HG03066 (cell line): ENCODE measurements at regions not wholly inside any gene's neighbourhood (a gene's known extent, or its start where the extent isn't known, plus 50 kb on each side); places are given as distances from the start of the nearest gene placed in this dataset.
A peak's percentile ranks its signal among the peaks of the same experiment; 100 is the strongest.

Experiments used
- ATAC-seq: cut with Tn5 transposase; IDR thresholded peaks from one replicate; pipeline ENCODE4 v1.9.1; 2021; ENCODE audit warnings: low read depth; ENCODE audit not compliant: unreplicated experiment

DNA sequence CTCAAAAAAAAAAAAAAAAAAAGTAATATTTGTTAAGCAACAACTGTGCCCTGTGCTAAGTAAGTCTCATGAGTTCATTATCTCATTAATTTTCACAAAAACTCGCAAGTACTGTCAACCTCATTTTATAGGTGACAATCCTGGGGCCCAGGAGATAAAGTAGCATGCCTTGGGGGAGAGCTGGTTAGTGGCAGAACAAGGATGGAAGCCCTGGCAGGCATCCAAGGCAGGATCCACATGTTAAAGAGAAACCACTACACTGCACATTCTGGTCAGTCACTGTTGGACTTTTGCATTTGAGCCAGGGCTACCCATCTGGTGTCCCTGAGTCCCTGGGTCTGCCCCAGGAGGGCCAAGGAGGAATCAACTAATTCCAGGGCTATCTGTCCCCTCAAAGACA is 54.6 kb downstream of the ZFP36L2 start:
- ATAC-seq: no peak

DNA sequence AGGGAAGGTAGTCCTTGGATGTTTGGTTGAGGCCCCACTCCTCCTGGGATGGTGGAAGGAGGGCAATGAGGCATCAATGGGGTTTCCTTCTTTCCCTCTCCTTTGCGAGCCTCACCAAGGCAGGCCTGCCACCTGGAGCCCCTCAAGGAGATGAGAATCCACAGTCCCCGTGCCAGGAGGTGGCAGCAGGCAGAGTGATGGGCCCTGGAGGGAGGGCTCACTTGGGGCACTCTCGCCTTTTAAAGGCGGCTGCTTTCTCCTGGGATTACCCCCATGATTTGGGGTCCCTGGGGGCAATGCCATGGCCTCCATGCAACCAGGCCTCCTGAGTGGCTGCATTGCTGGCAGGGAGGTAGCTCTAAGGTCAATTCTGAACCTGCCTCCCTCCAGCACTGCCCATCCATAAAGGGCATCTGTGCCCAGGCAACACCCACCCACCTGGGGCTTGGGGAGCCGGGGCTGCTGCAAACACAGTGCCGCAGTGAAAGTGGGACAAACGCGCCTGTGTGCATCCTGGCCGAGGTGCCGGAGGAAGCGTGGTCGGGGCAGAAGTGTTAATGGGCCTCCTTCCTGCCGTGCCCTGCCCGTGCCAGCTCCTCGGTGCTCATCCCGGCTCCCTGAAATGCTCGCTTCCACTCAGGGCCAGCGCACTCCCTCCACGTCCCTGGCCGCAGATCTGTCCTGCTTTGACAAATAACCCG is 55.9 kb downstream of the ZFP36L2 start:
- ATAC-seq: no peak

DNA sequence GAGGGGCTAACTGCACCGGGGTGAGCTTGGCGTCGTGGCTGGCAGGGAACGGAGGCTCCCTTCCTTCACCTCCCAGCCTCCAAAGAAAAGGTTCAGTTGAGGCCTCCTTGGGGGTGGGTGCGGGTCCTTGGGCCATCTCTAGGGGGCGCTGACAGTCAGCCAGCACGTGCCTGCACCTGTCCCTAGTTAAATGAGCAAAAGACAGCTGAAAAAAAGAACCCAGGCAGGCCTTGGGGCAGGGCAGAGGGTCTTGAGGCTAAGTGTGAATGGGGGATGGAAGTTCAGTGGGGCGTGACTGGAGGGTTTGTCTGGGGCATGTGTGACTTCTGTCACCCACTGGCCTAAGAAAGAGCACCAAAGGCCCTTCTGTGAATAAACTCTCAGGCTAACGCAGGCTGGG is 56.4 kb downstream of the ZFP36L2 start:
- no peak for ATAC-seq

DNA sequence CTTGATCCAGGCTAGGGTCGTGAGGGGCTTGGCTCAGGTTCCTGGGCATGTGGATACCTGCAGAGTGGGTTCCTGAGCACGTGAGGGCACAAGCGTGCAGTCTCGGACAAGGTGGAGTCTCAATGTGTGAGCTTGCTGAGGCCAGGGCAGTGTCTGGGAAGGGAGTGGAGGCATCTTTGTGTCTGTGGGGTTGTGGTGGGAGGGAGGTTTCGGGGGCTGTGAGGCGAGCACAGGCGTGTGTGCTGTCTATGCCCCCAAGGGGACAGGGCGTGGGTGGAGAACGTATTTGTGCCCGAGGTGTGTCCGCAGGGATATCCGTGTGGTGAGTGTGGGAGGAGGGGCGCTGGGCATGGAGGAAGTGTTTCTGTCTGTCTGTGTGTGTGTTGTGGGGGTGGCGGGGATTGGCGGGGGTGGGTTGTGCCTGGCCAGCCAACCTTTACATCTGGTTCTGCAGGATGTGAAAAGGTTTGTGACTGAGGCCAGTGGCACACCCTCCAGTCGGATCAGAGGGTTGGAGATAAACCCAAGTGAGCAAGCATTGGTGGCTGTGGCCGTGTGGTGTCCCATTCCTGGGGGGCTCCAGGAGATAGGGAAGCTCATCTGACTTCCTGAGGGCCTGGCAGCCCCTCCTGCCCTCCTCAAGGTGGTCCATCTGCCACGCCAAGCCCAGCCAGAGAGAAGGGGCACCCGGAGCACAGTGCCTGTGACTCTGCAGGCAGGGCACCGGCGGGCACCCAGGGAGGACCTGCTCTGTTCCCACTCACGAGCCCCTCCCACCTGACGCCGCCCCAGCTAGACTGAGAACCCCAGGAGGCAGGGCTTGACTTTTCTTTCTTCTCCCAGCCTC is 57.1 kb downstream of the ZFP36L2 start:
- peak; percentile 48 for ATAC-seq

DNA sequence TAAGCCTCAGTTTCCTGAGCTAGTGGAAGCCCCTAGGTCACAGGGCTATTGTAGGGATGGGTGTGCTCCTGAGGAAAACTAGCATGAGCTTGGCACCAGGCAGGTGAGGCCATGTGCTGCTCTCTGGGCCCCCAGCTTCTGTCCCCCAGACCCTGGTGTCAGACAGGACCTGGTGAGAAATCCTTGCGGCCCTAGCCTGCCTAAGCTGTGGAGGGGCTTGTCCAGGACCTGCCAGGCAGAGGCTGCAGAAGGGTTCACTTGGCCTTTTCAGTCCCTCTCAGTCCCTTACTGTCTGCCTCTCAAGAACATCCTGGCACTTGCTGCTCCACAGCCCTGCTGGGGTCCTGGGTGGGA is 58.4 kb downstream of the ZFP36L2 start:
- ATAC-seq: no peak

DNA sequence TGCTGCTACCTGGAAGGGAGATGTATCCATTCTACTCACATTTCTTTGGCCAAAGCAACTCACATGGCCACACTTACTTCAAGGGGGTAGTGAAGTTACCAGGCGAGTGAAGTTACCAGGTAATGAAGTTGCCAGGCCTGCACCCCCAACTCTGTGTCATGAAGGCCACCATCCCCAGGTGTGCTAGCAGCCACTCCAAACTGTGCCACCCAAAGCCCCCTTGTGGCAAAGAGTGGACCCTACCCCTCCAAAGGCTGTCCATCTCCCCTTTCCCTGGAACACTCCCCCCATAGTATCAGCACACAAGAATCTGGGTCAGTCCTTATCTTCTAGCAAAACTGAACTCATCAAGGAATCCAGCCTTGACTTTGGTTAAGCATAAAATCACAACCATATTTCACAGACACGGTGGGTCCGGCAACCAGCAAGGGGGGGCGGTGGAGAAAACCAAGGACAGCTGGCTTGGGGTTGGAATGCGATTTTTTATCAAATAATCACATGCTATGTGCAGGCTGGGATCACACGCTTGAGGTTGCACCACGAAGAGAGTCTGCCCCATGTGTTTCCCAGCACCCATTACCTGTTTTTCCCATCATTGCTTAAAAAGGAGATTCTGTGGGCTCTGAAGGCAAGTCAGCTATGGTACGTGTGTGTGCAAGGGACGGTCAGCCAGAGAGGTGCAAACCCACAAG is 60.9 kb downstream of the ZFP36L2 start:
- no peak for ATAC-seq

DNA sequence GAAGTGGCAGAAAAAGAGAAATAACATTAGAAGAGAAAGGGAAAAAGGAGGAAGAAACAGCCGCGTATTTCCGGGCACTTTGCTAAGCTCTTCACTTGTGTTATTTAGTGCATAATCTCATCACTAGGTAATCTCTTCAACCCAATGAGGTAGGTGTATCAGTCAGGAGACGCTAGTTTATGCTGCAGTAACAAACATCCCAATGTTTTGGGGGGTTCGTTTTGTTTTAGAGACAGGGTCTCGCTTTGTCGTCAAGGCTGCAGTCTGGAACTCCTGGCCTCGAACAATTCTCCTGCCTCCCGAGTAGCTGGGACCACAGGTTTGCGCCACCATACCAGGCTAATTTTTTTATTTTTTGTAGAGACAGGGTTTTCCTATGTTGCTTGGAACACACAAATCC is 61.7 kb downstream of the ZFP36L2 start:
- no peak for ATAC-seq

DNA sequence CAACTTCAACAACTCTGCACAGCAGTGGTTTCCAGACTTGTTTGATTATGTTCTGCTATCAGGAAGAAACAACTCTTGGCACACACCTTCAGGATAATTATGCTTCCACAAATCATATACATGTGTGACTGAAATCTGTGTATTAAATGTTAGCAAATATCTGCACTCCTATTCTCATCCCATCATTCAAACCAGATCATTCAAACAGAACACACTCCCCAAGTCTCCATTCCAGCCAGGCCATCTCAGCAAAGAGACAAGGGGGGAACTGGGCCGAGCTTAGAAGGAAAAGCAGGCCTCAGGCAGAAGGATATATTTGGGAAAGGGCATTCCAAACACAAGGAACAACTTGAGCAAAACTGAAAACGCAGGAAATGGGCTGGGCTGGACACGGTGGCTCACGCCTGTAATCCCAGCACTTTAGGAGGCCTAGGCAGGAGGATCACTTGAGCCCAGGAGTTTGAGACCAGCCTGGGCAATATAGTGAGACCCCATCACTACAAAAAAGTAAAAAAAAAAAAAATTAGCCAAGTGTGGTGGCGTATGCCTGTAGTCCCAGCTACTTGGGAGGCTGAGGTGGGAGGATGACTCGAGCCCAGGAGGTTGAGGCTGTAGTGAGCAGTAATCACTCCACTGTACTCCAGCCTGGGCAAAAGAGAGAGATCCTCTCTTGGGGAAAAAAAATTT is 62.7 kb downstream of the ZFP36L2 start:
- ATAC-seq: no peak

DNA sequence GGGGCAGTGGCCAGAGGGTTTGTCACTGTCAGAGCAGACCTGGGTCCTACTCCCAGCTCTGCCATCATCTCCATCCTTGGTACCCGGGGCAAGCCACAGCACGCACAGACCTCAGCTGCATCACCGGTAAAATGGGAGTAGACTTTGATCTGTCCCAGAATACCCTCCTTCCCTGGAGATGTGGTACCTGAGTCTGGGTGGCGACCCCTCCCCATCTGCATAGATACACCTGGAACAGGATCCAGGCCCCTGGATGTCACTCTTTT is 64.0 kb downstream of the ZFP36L2 start:
- no peak for ATAC-seq

DNA sequence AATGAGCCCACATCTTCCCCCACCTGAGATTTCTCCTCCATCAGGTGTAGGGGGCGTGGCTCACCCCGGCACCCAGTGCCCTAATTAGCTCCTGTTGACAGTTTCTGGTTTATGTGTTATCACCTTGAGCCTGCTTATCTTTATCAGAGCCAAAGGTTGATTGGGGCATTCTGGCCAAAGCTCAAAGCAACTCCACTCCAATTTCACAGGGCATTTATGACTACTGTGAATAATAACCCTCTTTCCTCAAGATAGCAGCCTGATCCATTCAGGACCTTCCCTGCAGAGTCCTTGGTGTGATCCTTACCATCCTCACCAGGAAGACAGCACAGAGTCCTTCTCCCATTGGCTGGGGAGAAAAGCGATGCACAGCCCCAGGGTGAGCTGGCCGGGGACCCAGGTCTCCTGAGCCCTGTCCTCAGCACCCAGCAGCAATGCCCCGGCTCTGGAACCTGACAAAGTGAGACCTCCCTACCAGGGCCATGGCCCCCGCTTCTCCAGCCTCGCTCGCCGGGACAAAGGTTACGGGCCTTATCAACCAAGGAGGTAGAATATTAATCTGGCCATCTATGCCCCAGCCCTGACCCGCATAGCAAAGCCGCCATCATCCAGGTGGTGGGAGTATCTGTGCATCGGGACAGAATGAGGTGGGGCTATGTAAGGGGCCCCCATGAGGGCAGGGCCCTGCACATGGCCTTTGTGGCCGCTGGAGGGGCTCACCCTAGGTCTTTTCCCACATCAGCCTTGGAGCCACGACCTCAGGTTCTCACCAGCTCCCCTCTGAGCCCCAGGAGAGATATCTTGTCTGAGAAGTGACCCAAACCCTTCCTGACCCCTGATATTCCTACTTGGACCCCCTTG is 64.5 kb downstream of the ZFP36L2 start:
- ATAC-seq: no peak

DNA sequence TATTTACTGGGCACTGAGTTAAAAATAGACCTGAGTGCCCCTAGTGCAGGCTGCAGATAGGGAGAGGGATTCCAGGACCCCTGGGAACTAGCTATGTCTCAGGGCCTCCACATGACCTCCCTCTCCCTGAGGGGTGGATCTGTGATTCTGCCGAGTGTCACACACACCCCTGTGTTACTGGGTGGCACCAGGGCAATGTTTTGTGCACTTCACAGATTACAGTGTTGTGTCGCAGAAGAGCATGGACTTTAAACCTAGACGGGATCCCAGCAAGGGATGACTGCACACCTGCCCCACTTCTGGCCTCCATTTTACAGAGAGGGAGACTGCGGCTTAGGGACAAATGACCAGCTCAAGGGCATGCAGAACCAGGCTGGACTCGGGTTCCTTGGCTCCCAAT is 65.6 kb downstream of the ZFP36L2 start:
- ATAC-seq: no peak

DNA sequence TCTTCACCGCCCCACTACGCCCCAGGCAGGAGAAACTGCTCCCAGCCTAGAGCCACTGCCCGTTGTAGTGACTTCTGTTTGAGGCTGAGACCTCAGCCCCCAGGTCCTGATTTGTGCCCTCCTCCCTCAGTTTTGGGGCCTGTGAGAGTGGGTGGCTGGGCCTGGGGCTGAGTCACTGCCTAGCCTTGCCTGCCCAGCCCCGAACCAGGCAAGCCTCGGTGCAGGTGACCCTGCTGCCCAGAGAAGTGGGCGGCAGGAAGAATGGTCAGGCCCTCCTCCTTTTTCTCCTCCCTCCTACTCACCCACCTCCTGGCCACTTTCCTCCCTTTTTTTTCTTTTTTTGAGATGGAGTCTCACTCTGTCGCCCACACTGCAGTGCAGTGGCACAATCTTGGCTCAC is 66.6 kb downstream of the ZFP36L2 start:
- no peak for ATAC-seq

DNA sequence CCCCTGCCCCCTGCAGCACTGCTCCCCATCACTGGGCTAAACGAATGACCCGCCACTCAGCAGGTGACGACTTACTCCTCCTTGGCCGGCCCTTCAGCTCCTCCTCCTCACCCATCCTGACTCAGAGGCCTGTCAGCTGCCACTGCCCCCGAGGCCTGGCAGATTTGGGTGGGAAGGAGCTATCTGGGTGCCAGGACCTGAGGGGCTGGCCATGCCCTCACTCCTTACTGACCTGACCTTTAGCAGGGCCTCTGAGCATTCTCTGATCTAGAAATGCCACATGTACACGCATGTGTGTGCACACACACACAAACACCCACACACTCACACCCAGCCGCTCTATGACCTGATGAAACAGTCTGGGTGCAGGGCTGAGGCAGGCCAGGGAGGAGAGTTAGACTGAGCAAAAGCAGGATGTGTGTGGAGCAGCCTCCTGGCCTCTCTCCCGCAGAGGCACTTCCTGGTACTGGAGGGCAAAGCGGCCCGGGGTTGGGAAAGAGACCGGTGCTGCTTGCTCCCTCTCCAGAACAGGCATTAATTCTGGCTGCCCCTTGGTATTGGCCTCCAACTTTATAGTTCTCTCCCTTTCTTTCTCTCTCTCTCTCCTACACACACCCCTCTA is 68.0 kb downstream of the ZFP36L2 start:
- peak; percentile 34 for ATAC-seq

DNA sequence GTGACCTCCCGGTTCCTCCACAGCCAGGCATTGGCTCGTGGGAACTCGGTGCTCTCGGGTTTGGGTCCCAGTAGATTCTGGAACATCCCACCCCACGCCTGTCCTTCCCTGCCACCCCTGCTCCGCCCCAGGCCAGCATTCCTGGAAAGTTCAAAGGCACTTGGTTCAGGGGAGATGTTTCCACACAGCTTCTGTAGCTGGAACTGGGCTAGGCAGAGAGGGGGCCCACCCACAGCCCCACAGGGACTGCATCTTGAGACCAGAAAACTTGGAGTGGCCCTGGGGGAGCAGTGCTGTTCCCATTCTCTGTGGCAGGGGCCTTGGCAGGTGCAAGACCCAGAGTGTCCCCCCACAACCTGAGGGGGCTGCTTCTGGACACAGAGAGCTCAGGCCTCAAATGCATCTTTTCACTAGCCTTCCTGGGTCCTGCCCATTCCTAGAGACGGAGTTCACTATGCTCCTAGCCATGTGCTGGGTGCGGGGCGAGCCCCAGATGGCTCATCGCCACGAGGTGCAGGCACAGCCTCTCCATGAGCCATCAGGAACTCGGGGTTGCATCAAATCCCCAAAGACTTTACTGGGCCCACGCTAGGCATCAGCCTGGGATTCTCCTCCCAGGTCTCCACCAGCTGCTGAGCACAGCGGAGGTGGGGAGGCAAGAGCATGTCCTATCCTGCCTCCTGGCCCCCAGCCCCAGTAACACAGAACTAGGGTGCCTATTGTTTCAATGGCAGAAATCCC is 68.7 kb downstream of the ZFP36L2 start:
- ATAC-seq: no peak

DNA sequence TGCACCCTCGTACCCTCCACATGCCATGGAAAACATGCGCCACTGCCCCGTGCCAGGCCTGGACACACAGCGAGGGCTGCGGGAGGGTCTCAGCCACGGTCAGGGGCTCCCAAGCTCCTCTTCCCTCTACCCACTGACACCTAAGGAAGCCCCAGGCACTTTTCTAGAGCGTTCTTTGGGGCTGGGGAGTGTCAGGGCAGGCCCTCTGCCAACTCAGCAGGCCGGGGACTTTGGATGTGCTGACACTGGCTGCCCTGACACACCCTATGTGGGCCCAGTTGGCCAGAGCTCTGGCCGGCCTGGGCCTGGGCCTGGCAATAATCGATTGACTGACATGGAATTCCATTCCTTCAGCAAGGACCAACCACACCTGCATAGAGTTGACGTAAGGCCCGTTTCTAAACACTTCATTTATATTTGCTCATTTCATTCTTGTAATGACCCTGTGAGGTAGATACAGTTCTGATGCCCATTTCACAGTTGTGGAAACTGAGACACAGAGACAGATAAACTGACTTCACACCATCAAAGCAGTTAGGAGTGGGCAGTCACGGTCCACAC is 70.5 kb downstream of the ZFP36L2 start:
- no peak for ATAC-seq

DNA sequence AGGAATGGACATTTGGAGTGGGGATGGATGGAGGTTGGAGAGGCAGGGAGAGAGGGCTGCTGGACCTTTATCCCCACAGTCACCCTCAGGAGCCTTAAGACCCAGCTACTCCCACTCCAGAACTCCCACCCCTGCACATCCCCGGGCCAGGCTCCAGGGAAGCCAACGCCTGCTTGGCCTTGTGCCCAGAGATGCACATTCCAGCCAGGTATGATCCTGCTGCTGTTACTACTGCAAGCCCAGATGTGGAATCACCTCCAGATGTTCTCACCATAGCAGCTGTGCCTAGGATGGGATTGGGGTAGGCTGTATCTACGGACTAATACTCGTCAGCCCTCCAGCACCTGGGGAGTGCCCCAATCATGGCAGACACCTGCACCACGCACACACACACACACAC is 71.7 kb downstream of the ZFP36L2 start:
- ATAC-seq: no peak

DNA sequence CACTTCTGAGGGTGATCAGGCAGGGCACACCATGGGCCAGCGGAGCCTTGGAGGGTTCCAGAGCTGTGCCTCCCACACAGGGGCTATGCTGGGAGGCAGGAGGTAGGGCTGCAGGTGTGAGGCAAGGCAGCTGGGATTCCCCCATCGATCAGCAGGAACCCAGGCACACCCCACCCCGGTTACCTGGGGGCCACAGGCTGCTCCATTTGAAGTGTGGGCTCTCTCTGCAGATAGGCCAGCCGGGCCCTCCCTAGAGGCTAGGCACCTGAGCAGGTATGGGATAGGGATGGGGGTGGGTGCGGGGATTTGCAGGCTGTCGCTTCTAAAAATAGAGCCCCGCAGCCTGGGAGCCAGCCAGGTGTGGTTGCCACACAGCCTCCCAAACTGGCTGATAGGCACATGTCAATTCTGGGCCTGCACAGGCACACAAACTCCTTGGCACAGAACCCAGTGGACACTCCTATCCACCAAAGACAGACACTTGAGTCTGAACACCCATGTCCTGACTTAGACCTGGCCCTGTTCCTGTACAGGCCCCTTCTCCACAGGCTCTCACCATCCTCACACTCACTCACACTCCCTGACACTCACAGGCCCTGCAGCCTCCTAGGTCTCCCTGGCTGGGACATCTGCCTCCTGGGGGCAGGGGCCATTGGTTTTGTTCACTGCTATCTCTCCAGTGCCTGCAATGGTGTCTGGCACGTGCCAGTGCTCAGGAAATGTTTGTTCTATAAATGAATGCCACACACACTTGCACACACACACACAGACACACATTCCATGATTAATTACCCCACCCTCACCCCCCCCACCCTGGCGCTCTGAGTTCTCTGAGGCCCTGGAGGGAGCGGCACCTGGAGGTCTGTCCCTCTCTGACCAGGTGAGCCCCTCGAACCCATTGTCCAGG is 73.4 kb downstream of the ZFP36L2 start:
- ATAC-seq: no peak

DNA sequence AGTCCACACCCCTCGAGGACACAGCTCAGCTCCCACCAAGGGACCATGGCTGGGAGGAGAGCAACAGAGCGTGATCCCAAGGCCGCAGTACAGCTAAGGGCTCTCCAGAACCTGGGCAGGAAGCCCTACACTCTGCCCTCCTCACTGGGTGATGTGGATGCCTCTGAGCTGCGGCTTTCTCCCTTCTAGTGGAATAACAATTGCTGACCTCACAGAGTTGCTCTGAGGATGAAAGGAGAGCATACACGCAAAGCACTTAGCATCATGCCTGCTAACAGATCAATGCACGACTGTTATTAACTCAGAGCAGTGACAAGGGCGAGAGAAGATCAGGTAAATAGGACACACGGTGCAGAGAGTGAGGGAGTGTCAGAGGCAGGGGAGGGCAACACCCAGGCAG is 74.2 kb downstream of the ZFP36L2 start:
- no peak for ATAC-seq
